HG02852 (cell line): ENCODE measurements at regions not wholly inside any gene's neighbourhood (a gene's known extent, or its start where the extent isn't known, plus 50 kb on each side); places are given as distances from the start of the nearest gene placed in this dataset.

Experiments
- ATAC-seq: cut with Tn5 transposase; IDR thresholded peaks from one replicate; pipeline ENCODE4 v1.9.1; 2021; ENCODE audit warnings: mild to moderate bottlenecking, moderate library complexity; ENCODE audit not compliant: unreplicated experiment

GRCh38 chr6:146902846-146903245 lies 301.4 kb upstream of the STXBP5 start:
- ATAC-seq, result no peak

GRCh38 chr6:146903451-146903850 lies 300.8 kb upstream of the STXBP5 start:
- no peak for ATAC-seq

GRCh38 chr6:146904596-146904995 lies 299.6 kb upstream of the STXBP5 start:
- ATAC-seq, result no peak

- no peak for ATAC-seq
These were observed 299.0 kb upstream of the STXBP5 start for GRCh38 chr6:146905181-146905704.

- no peak for ATAC-seq
These were observed 295.4 kb upstream of the STXBP5 start for GRCh38 chr6:146908786-146909185.

- no peak for ATAC-seq
These were observed 294.8 kb upstream of the STXBP5 start for GRCh38 chr6:146909376-146909775.

GRCh38 chr6:146909886-146910285 lies 294.3 kb upstream of the STXBP5 start:
- no peak for ATAC-seq

- ATAC-seq, result no peak
These were observed 293.6 kb upstream of the STXBP5 start for GRCh38 chr6:146910611-146911010.

GRCh38 chr6:146911635-146912215 lies 292.5 kb upstream of the STXBP5 start:
- no peak for ATAC-seq

GRCh38 chr6:146912730-146913685 lies 291.2 kb upstream of the STXBP5 start:
- no peak for ATAC-seq

- ATAC-seq, result no peak
These were observed 290.3 kb upstream of the STXBP5 start for GRCh38 chr6:146913842-146914488.

GRCh38 chr6:146914489-146915483 lies 289.4 kb upstream of the STXBP5 start:
- no peak for ATAC-seq

GRCh38 chr6:146915671-146916127 lies 288.5 kb upstream of the STXBP5 start:
- ATAC-seq, result no peak

- no peak for ATAC-seq
These were observed 287.7 kb upstream of the STXBP5 start for GRCh38 chr6:146916435-146917025.

GRCh38 chr6:146917182-146917581 lies 287.0 kb upstream of the STXBP5 start:
- ATAC-seq, result no peak

GRCh38 chr6:146917979-146918378 lies 286.2 kb upstream of the STXBP5 start:
- no peak for ATAC-seq

GRCh38 chr6:146919017-146919416 lies 285.2 kb upstream of the STXBP5 start:
- no peak for ATAC-seq

GRCh38 chr6:146923205-146923833 lies 280.9 kb upstream of the STXBP5 start:
- ATAC-seq, result no peak

- ATAC-seq, result no peak
These were observed 278.4 kb upstream of the STXBP5 start for GRCh38 chr6:146925846-146926245.
